Stimulated activated CD4-positive, alpha-beta T cell treated with anti-CD3 and anti-CD28 coated beads, TNF-alpha, amount 100 ng/mL, for 24 hours (primary cell): ENCODE measurements at regions not wholly inside any gene's neighbourhood (a gene's known extent, or its start where the extent isn't known, plus 50 kb on each side); places are given as distances from the start of the nearest gene placed in this dataset.
"Not testable (repeated sequence)": the region's sequence is repeated elsewhere in the genome, so short reads cannot be mapped to it uniquely, and the experiment has no call there.

Experiments used
- DNase-seq, 3 experiments: peaks; one replicate each; pipeline ENCODE4 v3.0.0-alpha.2; 2020; ENCODE audit warnings: low read depth in 3 of 3

DNA sequence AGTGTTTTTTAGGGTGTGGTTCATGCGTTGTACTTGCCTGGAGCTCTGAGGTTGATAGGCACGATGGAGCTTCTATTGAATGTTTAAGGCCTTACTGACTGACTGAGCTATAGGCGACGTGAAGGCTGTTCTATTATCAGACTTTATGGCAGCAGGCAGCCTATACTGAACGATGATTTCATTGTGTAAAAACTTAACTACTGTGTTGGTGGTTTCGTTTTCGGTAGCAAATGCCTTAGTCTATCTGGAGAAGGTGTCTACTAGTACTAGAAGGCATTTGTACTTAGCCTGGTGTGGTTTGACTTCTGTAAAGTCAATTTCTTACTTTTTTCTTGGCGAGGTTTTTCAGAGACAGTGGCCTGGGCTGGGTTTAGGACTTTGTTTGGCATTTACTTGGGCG lies 194.4 kb downstream of the OTOP1 start:
- DNase-seq: not testable (repeated sequence)

- not testable (repeated sequence) for DNase-seq
Observed at GRCh38 chr4:4032801-4033605, 193.7 kb downstream of the OTOP1 start.

GRCh38 chr4:4037399-4038138 lies 189.2 kb downstream of the OTOP1 start:
- DNase-seq: not testable (repeated sequence)

- not testable (repeated sequence) for DNase-seq
Observed at GRCh38 chr4:4045823-4046222, 180.9 kb downstream of the OTOP1 start.

DNA sequence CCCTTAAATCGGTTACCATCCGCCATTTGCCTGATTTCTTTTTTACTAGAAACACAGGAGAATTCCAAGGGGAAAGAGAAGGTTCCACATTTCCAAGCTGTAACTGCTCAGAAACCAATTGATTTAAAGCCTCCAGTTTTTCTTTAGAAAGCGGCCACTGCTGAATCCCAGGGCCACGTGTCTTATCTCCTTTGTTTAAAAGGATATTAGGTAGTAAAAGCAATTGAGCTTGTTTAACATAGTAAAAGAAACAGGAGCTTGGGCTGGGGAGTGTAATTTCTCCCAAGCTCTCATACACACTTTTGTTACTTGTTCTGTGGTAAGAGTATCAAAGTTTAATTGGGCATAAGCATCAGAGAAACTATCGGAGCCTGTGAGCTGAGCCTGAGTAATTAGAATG lies 180.0 kb downstream of the OTOP1 start:
- DNase-seq: not testable (repeated sequence)

- DNase-seq: not testable (repeated sequence)
Observed at GRCh38 chr4:4047202-4047601, 179.5 kb downstream of the OTOP1 start.

- DNase-seq: not testable (repeated sequence)
Observed at GRCh38 chr4:4048227-4048626, 178.5 kb downstream of the OTOP1 start.

- not testable (repeated sequence) for DNase-seq
Observed at GRCh38 chr4:4050781-4051180, 175.9 kb downstream of the OTOP1 start.

GRCh38 chr4:4052933-4053332 lies 173.8 kb downstream of the OTOP1 start:
- DNase-seq: not testable (repeated sequence)

GRCh38 chr4:4057226-4057625 lies 169.5 kb downstream of the OTOP1 start:
- not testable (repeated sequence) for DNase-seq

DNA sequence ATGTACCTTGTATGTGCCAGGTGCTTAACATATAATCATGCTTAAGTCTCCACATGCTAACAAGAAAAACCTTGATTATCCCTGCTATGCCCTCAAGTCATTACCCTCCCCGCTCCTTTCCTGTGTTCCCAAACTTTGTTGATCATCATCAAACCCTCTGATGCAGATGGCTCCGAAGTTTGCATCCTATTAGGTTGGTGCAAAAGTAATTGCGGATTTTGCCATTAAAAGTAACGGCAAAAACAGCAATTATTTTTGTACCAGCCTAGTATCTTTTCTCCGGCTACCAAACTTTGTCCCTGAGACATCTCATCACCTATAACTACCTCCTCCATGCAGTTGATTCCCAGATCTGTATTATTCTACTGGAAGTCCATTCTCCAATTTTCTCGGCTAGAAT lies 142.6 kb downstream of the OTOP1 start:
- not testable (repeated sequence) for DNase-seq

- not testable (repeated sequence) for DNase-seq
Observed at GRCh38 chr4:4089716-4090419, 136.9 kb downstream of the OTOP1 start.

DNA sequence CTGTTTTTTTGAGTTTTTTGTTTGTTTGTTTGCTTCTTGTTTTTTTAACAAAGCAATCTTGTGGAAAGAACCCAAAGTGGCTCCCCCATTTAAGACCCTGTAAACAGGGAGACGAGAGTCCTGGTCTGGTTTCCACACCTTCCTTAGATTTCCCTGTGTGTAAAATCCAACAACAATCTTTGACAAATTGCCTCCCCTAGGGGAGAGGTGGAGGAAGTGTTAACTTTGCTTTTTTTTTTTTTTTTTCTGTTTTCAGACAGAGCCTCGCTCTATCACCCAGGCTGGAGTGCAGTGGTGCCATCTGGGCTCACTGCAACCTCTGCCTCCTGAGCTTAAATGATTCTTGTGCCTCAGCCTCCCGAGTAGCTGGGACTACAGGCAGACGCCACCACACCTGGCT lies 136.0 kb downstream of the OTOP1 start:
- not testable (repeated sequence) for DNase-seq

GRCh38 chr4:4092159-4092558 lies 134.6 kb downstream of the OTOP1 start:
- not testable (repeated sequence) for DNase-seq

DNA sequence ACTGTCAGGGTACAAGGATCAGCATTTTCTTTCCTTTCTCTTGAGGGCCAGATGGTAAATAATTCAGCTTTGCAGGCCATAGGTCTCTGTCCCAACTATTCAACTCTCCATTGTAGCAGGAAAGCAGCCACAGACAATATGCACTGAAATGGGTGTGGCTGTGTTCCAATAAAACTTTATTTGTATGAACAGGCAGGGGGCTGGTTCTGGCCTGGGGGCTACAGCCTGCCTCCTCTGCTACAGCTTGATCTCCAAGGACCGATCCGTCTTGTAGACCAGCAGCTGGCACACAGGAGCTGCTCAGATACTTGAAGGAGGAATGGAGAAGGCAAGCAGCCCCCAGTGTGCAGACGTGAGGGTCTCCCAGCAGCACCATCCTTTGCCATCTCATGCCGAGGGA lies 127.1 kb downstream of the OTOP1 start:
- DNase-seq: not testable (repeated sequence)

GRCh38 chr4:4106923-4107322 lies 119.8 kb downstream of the OTOP1 start:
- peak in 1 of 3 experiments; percentile 2 for DNase-seq

- peak; percentile 54 to 70 (median 56) for DNase-seq
Observed at GRCh38 chr4:4107411-4108107, 119.2 kb downstream of the OTOP1 start.

DNA sequence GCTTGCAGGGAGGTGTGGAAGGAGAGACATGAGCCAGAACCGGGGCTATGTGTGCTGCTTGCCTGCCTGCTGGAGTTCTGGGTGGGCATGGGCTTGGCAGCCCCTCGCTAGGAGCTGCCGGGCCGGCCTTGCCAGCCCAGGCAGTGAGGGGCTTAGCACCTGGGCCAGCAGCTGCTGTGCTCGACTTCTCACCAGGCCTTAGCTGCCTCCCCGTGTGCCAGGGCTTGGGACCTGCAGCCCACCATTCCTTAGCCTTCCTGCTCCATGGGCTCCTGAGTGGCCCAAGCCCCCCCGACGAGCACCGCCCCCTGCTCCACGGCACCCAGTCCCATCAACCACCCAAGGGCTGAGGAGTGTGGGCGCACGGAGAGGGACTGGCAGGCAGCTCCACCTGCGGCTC lies 111.3 kb downstream of the OTOP1 start:
- DNase-seq: not testable (repeated sequence)

DNA sequence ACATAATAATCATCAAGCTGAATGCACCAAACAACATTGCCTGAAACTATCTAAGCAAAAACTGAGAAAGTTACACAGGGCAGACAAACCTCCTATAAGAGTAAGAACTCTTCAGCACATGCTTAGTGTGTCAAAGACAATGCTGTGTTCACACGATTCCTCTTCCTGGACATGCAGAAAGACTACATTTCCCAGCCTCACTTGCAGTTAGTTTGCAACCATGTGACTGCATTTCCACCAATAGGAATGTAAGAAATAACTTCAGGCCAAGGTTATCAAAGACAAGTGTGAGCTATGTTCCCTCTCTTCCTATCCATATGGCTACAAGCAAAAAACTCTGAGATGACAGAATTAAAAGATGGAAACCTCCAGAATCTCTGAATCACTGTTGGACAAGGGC lies 109.8 kb downstream of the OTOP1 start:
- DNase-seq: not testable (repeated sequence)

GRCh38 chr4:4134368-4134767 lies 92.4 kb downstream of the OTOP1 start:
- not testable (repeated sequence) for DNase-seq

GRCh38 chr4:4136621-4137020 lies 90.1 kb downstream of the OTOP1 start:
- DNase-seq: not testable (repeated sequence)
